NB4 (cell line): ENCODE measurements at regions not wholly inside any gene's neighbourhood (a gene's known extent, or its start where the extent isn't known, plus 50 kb on each side); places are given as distances from the start of the nearest gene placed in this dataset.

Experiments
- MYC ChIP-seq: IDR thresholded peaks from 2 replicates; pipeline ENCODE4 v1.6.1; 2011; ENCODE audit warnings: low read depth, low read length
- POLR2A ChIP-seq: IDR thresholded peaks from 2 replicates; pipeline ENCODE4 v1.6.1; 2011; ENCODE audit warnings: mild to moderate bottlenecking; ENCODE audit not compliant: insufficient read length; ENCODE audit errors: extremely low read depth
- TF ChIP-seq, protein P1 (sequence below): IDR thresholded peaks from 2 replicates; pipeline ENCODE4 v1.6.1; 2011; ENCODE audit warnings: low read depth, low read length
- TF ChIP-seq, protein P2 (sequence below): IDR thresholded peaks from one replicate; pipeline ENCODE4 v1.5.1; 2012; ENCODE audit warnings: low read depth, low read length

DNA sequence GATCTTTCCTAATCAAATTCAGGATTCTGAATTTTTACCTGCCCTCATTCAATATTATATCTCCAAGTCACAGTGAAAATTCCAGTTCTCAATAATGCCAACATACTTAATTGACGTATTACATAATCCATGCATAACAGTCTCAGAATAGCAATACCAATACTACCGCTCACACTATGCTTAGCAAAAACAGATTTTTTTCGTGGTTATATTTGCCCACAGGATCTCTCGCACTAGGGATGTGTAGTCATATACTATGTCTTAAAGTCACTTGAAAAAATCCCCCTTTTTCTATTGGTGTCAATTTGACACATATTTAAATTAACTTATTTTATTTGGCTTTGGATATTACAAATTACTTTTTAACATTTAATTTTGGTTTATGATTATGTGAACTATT is 323.1 kb upstream of the SLC35B3 start:
- TF ChIP-seq, protein P1, sequence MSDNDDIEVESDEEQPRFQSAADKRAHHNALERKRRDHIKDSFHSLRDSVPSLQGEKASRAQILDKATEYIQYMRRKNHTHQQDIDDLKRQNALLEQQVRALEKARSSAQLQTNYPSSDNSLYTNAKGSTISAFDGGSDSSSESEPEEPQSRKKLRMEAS, result no peak
- no peak for TF ChIP-seq POLR2A
- TF ChIP-seq, protein P2, sequence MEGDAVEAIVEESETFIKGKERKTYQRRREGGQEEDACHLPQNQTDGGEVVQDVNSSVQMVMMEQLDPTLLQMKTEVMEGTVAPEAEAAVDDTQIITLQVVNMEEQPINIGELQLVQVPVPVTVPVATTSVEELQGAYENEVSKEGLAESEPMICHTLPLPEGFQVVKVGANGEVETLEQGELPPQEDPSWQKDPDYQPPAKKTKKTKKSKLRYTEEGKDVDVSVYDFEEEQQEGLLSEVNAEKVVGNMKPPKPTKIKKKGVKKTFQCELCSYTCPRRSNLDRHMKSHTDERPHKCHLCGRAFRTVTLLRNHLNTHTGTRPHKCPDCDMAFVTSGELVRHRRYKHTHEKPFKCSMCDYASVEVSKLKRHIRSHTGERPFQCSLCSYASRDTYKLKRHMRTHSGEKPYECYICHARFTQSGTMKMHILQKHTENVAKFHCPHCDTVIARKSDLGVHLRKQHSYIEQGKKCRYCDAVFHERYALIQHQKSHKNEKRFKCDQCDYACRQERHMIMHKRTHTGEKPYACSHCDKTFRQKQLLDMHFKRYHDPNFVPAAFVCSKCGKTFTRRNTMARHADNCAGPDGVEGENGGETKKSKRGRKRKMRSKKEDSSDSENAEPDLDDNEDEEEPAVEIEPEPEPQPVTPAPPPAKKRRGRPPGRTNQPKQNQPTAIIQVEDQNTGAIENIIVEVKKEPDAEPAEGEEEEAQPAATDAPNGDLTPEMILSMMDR, result no peak
- TF ChIP-seq MYC, result no peak
